ENCODE measurements at regions not wholly inside any gene's neighbourhood (a gene's known extent, or its start where the extent isn't known, plus 50 kb on each side); places are given as distances from the start of the nearest gene placed in this dataset.

DNA sequence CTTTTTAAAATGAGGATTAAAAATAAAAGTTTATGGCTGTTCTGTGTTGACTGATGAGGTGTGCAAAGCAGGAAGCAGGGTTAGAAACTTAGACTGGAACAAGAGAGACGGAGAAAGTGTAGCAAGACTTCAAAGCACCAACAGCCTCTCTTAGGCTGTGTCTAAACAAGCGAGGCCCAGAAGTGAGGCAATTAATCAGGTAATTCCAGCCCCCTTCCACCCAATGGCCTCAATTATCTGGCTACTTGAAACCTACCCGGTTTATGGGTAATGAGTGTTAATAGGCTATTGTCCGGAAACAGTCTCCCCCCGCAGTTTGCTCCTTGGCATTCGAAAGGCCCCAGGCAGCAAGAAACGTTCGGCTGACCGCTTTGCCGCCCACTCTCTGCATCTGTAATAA lies 171.7 kb upstream of the MYCN start:
- Histone ChIP-seq H3K9me2 (ENCODE audit: insufficient read depth) (no peaks in the 10 kb centered on the region), H3K36me3 (ENCODE audit: insufficient read depth) (no peaks in the 10 kb centered on the region), H3K4me2 (no peak overlapping the region), H3K79me2 (replicated peaks; ENCODE audit: insufficient read depth) (no peaks in the 10 kb centered on the region), H4K20me1 (replicated peaks; ENCODE audit: insufficient read depth) (no peaks in the 10 kb centered on the region), H3K27me3 (ENCODE audit: insufficient read depth) (no peaks in the 10 kb centered on the region), H2AFZ (0 out of 2 replicates have a peak overlapping the region, but pooled peaks have one; percentile 38), H3K27ac (ENCODE audit: low read depth) (no peak overlapping the region), H3K4me1 (ENCODE audit: insufficient read depth) (no peaks in the 10 kb centered on the region), H3K4me3 (no peak overlapping the region), H3F3A (replicated peaks; ENCODE audit: low read depth) (no peaks in the 10 kb centered on the region)
- Mint-ChIP-seq H3K9me3 (no peaks in the 10 kb centered on the region; the same call in 2 of the 3 replicates), H3K4me1 (peaks cover 15% of the 10 kb centered on the region), H3K27ac (no peak overlapping the region), H3K27me3 (ENCODE audit: insufficient read depth, low read depth, poor library complexity) (peaks cover 7% of the 10 kb centered on the region), H3K4me3 (no peak overlapping the region), H3K36me3 (ENCODE audit: low read depth) (no peaks in the 10 kb centered on the region)
- TF ChIP-seq POLR2AphosphoS5 (IDR thresholded peaks at IDR 0.05; ENCODE audit: low read depth) (no peak), EZH2 (IDR thresholded peaks at IDR 0.05; ENCODE audit: low read depth, unreplicated experiment) (no peak), EZH2phosphoT487 (IDR thresholded peaks at IDR 0.05; ENCODE audit: unreplicated experiment) (no peak), STAT1 (IDR thresholded peaks at IDR 0.05; ENCODE audit: unreplicated experiment) (no peak), ZNF114 (CRISPR knock-in tag; IDR thresholded peaks at IDR 0.05) (no peak), ZNF331 (CRISPR knock-in tag; IDR thresholded peaks at IDR 0.05; ENCODE audit: low read depth) (no peak), JUNB (IDR thresholded peaks at IDR 0.05; ENCODE audit: unreplicated experiment) (no peak), NANOG (IDR thresholded peaks at IDR 0.05; ENCODE audit: borderline replicate concordance) (no peak)
- TF ChIP-seq, protein P1, sequence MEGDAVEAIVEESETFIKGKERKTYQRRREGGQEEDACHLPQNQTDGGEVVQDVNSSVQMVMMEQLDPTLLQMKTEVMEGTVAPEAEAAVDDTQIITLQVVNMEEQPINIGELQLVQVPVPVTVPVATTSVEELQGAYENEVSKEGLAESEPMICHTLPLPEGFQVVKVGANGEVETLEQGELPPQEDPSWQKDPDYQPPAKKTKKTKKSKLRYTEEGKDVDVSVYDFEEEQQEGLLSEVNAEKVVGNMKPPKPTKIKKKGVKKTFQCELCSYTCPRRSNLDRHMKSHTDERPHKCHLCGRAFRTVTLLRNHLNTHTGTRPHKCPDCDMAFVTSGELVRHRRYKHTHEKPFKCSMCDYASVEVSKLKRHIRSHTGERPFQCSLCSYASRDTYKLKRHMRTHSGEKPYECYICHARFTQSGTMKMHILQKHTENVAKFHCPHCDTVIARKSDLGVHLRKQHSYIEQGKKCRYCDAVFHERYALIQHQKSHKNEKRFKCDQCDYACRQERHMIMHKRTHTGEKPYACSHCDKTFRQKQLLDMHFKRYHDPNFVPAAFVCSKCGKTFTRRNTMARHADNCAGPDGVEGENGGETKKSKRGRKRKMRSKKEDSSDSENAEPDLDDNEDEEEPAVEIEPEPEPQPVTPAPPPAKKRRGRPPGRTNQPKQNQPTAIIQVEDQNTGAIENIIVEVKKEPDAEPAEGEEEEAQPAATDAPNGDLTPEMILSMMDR (conservative IDR thresholded peaks at IDR 0.05; ENCODE audit: low read depth in 2 of 2) = no peak
- TF ChIP-seq, protein P2, sequence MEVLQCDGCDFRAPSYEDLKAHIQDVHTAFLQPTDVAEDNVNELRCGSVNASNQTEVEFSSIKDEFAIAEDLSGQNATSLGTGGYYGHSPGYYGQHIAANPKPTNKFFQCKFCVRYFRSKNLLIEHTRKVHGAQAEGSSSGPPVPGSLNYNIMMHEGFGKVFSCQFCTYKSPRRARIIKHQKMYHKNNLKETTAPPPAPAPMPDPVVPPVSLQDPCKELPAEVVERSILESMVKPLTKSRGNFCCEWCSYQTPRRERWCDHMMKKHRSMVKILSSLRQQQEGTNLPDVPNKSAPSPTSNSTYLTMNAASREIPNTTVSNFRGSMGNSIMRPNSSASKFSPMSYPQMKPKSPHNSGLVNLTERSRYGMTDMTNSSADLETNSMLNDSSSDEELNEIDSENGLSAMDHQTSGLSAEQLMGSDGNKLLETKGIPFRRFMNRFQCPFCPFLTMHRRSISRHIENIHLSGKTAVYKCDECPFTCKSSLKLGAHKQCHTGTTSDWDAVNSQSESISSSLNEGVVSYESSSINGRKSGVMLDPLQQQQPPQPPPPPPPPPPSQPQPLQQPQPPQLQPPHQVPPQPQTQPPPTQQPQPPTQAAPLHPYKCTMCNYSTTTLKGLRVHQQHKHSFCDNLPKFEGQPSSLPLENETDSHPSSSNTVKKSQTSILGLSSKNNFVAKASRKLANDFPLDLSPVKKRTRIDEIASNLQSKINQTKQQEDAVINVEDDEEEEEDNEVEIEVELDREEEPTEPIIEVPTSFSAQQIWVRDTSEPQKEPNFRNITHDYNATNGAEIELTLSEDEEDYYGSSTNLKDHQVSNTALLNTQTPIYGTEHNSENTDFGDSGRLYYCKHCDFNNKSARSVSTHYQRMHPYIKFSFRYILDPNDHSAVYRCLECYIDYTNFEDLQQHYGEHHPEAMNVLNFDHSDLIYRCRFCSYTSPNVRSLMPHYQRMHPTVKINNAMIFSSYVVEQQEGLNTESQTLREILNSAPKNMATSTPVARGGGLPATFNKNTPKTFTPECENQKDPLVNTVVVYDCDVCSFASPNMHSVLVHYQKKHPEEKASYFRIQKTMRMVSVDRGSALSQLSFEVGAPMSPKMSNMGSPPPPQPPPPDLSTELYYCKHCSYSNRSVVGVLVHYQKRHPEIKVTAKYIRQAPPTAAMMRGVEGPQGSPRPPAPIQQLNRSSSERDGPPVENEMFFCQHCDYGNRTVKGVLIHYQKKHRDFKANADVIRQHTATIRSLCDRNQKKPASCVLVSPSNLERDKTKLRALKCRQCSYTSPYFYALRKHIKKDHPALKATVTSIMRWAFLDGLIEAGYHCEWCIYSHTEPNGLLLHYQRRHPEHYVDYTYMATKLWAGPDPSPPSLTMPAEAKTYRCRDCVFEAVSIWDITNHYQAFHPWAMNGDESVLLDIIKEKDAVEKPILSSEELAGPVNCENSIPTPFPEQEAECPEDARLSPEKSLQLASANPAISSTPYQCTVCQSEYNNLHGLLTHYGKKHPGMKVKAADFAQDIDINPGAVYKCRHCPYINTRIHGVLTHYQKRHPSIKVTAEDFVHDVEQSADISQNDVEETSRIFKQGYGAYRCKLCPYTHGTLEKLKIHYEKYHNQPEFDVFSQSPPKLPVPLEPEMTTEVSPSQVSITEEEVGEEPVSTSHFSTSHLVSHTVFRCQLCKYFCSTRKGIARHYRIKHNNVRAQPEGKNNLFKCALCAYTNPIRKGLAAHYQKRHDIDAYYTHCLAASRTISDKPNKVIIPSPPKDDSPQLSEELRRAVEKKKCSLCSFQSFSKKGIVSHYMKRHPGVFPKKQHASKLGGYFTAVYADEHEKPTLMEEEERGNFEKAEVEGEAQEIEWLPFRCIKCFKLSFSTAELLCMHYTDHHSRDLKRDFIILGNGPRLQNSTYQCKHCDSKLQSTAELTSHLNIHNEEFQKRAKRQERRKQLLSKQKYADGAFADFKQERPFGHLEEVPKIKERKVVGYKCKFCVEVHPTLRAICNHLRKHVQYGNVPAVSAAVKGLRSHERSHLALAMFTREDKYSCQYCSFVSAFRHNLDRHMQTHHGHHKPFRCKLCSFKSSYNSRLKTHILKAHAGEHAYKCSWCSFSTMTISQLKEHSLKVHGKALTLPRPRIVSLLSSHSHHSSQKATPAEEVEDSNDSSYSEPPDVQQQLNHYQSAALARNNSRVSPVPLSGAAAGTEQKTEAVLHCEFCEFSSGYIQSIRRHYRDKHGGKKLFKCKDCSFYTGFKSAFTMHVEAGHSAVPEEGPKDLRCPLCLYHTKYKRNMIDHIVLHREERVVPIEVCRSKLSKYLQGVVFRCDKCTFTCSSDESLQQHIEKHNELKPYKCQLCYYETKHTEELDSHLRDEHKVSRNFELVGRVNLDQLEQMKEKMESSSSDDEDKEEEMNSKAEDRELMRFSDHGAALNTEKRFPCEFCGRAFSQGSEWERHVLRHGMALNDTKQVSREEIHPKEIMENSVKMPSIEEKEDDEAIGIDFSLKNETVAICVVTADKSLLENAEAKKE (CRISPR knock-in tag; IDR thresholded peaks at IDR 0.05) = no peak
- TF ChIP-seq, protein P3, sequence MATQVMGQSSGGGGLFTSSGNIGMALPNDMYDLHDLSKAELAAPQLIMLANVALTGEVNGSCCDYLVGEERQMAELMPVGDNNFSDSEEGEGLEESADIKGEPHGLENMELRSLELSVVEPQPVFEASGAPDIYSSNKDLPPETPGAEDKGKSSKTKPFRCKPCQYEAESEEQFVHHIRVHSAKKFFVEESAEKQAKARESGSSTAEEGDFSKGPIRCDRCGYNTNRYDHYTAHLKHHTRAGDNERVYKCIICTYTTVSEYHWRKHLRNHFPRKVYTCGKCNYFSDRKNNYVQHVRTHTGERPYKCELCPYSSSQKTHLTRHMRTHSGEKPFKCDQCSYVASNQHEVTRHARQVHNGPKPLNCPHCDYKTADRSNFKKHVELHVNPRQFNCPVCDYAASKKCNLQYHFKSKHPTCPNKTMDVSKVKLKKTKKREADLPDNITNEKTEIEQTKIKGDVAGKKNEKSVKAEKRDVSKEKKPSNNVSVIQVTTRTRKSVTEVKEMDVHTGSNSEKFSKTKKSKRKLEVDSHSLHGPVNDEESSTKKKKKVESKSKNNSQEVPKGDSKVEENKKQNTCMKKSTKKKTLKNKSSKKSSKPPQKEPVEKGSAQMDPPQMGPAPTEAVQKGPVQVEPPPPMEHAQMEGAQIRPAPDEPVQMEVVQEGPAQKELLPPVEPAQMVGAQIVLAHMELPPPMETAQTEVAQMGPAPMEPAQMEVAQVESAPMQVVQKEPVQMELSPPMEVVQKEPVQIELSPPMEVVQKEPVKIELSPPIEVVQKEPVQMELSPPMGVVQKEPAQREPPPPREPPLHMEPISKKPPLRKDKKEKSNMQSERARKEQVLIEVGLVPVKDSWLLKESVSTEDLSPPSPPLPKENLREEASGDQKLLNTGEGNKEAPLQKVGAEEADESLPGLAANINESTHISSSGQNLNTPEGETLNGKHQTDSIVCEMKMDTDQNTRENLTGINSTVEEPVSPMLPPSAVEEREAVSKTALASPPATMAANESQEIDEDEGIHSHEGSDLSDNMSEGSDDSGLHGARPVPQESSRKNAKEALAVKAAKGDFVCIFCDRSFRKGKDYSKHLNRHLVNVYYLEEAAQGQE (IDR thresholded peaks at IDR 0.05; ENCODE audit: unreplicated experiment) = no peak
- TF ChIP-seq, protein P4, sequence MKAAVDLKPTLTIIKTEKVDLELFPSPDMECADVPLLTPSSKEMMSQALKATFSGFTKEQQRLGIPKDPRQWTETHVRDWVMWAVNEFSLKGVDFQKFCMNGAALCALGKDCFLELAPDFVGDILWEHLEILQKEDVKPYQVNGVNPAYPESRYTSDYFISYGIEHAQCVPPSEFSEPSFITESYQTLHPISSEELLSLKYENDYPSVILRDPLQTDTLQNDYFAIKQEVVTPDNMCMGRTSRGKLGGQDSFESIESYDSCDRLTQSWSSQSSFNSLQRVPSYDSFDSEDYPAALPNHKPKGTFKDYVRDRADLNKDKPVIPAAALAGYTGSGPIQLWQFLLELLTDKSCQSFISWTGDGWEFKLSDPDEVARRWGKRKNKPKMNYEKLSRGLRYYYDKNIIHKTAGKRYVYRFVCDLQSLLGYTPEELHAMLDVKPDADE (IDR thresholded peaks at IDR 0.05) = no peak
- ATAC-seq (no peak), DNase-seq (ENCODE audit: low spot score) (no peak)

Measured in GM23338 (cell line).